DMS79 (cell line): ENCODE measurements at regions not wholly inside any gene's neighbourhood (a gene's known extent, or its start where the extent isn't known, plus 50 kb on each side); places are given as distances from the start of the nearest gene placed in this dataset.
"Not testable (repeated sequence)": the region's sequence is repeated elsewhere in the genome, so short reads cannot be mapped to it uniquely, and the experiment has no call there.

Experiments used
- DNase-seq: peaks from one replicate; lab custom pipeline; 2025; lab: John Stamatoyannopoulos, UW

DNA sequence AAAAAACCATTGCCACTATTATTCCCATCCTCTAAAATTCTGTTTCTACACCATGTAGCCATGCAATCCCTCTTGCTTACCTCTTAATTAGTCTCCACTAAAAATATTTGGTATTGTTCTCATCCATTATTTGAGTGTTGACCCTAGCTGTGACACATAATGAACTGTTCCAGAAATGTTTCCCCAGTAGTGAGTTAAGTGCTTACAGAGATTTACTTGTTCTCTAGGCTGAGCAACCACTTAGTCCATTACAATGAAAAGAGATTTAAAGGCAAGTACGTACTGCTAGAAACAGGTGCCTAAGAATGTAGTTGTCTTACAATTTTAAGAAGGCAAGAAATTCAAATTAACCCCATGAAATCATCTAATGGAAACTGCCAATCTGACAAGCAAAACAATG is 112.7 kb upstream of the PTPN13 start:
- DNase-seq: no peak

- DNase-seq: no peak
Observed at GRCh38 chr4:86482306-86483172, 111.6 kb upstream of the PTPN13 start.

GRCh38 chr4:86483173-86483490 is 111.0 kb upstream of the PTPN13 start:
- no peak for DNase-seq

DNA sequence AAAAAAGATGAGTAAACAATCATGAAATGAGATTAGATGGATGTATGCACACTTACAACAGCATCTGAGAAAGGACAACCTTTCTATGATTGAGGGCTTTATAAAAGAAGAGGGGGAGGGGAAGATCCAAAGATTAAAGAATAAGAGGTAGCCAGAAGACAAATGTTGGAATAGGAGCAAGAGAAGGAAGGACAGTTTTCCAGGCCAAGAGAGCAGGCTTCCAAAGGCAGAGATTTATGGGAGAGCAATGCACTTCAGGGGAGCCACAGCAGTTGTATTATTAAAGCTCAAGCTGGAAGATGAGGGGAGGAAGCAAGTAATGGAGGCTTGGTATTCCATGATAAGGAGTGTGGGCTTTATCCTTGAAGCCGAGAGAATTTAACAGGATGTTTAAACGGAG is 110.3 kb upstream of the PTPN13 start:
- no peak for DNase-seq

GRCh38 chr4:86484241-86484640 is 109.9 kb upstream of the PTPN13 start:
- DNase-seq: no peak

DNA sequence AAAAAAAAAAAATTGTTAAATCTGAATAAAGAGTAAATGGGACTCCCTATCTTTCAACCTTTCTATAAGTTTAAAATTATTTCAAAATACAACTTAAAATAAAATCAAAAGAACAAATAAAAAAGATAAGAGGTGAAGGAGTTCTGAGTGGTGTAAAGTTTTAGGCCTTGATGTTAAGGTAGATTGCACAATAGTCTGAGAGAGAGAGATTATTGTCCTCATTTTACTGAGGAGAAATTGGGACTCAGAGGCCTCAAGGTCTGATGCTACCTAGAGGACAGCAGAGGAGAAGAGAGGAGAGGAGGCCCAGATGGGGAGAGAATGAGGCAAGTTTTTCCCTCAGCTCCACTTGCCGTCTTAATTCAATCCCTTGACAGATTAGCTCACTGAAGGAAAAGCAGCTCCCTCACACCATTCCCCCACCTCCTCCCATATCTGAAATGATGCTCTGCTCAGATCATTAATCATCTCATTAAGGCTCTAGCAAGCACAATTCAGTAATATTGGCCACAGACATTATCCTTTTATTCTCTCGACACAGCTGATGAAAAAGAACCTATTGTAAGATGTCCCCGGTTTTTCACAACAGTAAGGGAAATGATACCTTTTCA is 106.3 kb upstream of the PTPN13 start:
- no peak for DNase-seq

- no peak for DNase-seq
Observed at GRCh38 chr4:86493460-86493859, 100.7 kb upstream of the PTPN13 start.

DNA sequence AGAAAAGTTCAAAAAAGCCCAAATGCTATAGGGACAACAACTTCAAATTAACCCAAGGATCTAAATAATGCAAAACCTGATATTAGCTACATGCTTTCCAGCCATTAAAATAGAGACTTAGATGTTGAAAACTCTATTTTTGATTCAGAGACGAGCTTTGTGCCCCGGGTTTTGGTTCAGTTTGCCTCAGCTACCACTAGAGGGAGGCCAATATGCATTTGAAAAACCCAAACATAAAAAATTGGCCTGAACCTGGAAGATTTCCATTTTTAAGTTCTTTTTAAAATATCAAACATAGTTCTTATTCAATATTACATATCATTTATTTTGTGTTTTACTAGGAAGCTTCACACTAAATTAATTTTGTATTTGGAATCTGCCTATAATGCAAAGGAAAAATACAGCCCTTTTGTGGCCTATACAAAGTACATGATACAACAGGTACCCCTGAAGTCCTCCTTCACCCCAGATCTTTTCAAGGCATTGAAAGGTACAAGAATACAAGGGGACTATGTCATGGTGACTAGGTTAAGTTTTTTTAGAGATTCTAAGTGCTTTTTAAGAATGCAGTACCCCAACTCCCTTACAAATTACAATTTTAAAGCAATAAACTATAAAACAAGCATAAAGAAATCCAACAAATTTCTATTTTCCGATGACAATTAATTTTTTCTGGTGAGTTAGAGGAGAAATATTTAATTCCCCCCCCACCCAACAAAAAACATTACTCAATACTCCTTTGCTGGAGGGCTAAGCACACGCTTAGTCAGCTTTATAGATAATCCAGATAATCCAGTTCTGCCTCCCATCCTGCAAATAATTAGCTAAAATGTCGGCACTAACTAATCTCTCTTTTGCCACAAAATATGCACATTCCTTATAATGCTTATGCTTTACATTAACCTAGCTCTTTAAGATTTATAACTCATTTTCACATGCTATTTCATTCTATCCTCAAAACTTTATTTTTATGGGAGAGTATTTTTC is 97.7 kb upstream of the PTPN13 start:
- no peak for DNase-seq

GRCh38 chr4:86497131-86497530 is 97.0 kb upstream of the PTPN13 start:
- no peak for DNase-seq

GRCh38 chr4:86497980-86498862 is 95.9 kb upstream of the PTPN13 start:
- DNase-seq: peak; percentile 20

GRCh38 chr4:86498863-86499166 is 95.3 kb upstream of the PTPN13 start:
- DNase-seq: no peak

GRCh38 chr4:86500527-86500926 is 93.6 kb upstream of the PTPN13 start:
- DNase-seq: no peak

- DNase-seq: no peak
Observed at GRCh38 chr4:86502081-86502480, 92.0 kb upstream of the PTPN13 start.

GRCh38 chr4:86506591-86506990 is 87.5 kb upstream of the PTPN13 start:
- DNase-seq: no peak

- DNase-seq: no peak
Observed at GRCh38 chr4:86508436-86508835, 85.7 kb upstream of the PTPN13 start.

DNA sequence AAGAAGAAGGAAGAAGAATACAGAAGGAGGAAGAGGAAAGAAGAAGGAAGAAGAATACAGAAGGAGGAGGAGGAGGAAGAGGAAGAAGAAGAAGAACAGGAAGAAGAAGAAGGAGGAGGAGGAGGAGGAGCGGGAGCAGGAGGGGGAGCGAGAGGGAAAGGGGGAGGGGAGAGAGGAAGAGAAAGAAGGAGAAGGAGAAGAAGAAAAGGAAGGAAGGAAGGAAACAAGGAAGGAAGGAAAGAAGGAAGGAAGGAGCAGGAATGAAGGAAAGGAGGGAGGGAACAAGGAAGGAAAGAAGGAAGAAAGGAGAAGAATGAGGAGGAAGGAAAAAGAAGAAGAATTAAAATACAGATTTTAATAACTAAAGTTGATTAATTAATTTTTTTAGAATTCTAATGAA is 82.5 kb upstream of the PTPN13 start:
- DNase-seq: no peak

GRCh38 chr4:86512631-86513030 is 81.5 kb upstream of the PTPN13 start:
- no peak for DNase-seq

DNA sequence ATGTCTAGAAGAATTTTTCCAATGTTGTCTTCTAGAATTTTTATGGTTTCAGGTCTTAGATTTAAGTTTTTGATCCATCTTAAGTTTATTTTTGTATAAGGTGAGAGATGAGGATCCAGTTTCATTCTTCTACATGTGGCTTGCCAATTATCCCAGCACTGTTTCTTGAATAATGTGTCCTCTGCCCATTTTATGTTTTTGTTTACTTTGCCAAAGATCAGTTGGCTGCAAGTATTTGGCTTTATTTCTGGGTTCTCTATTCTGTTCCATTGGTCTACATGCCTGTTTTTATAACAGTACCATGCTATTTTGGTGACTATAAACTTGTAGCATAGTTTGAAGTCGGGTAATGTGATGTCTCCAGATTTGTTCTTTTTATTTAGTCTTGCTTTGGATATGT is 78.2 kb upstream of the PTPN13 start:
- DNase-seq: not testable (repeated sequence)

GRCh38 chr4:86521373-86521969 is 72.6 kb upstream of the PTPN13 start:
- DNase-seq: no peak

- no peak for DNase-seq
Observed at GRCh38 chr4:86522349-86522748, 71.8 kb upstream of the PTPN13 start.

- no peak for DNase-seq
Observed at GRCh38 chr4:86523333-86523732, 70.8 kb upstream of the PTPN13 start.
